Ovary (tissue), 7 donors: ENCODE measurements at regions not wholly inside any gene's neighbourhood (a gene's known extent, or its start where the extent isn't known, plus 50 kb on each side); places are given as distances from the start of the nearest gene placed in this dataset.

ENCODE experiments used
- DNase-seq, 5 donors: peaks; one replicate each; pipeline ENCODE4 v3.0.0-alpha.2; 2019 to 2020
- H3K27ac ChIP-seq, 2 donors: fragments of 200-600 bp; one replicate each; pipeline versions ENCODE4 v1.5.1 to v1.8.0; 2019 to 2022
- H3K27me3 ChIP-seq: fragments of 200-600 bp; one replicate; pipeline ENCODE4 v1.8.0; 2022
- H3K36me3 ChIP-seq: fragments of 200-600 bp; sonication (generic); one replicate; pipeline ENCODE4 v1.5.1; 2019
- H3K4me1 ChIP-seq: one replicate; pipeline ENCODE4 v1.8.1; 2013; ENCODE audit warnings: mild to moderate bottlenecking, moderate library complexity; ENCODE audit not compliant: insufficient read depth
- H3K4me3 ChIP-seq: fragments of 200-600 bp; sonication (generic); one replicate; pipeline ENCODE4 v1.5.1; 2017
- H3K9me3 ChIP-seq, 2 donors: fragments of 200-600 bp in 1 of 2; sonication (generic) in 1 of 2; one replicate each; pipeline versions ENCODE4 v1.5.1 to v1.8.1; 2013 to 2019; ENCODE audit warnings: mild to moderate bottlenecking in 1 of 2, moderate library complexity in 1 of 2
- EP300 ChIP-seq: sonication (generic); formaldehyde crosslinking; IDR thresholded peaks from one replicate; pipeline ENCODE4 v1.6.1; 2017; ENCODE audit warnings: antibody characterized with exemption
- POLR2A ChIP-seq: fragments of 450-650 bp; IDR thresholded peaks from one replicate; pipeline ENCODE4 v1.6.1; 2017; ENCODE audit warnings: antibody characterized with exemption, mild to moderate bottlenecking, moderate library complexity
- WGBS, 3 donors: extraction: QIAGEN DNeasy Blood & Tissue Kit in 1 of 3; methylation state at CpG; one replicate each; pipeline versions ENCODE4 v1.1.5 to v1.1.7; 2013 to 2017; 5-methylcytosine and 5-hydroxymethylcytosine counted together
- intact Hi-C, 4 donors: fragments of 100-400 bp; cut with DNase I; formaldehyde crosslinking; loops; one replicate each; pipeline versions ENCODE4 v1.11.0 to v1.15.1; 2022 to 2023
- TF ChIP-seq, protein P1 (sequence below), 3 donors: fragments of 450-650 bp in 2 of 3; fragments of 200-600 bp in 1 of 3; IDR thresholded peaks; one replicate each; pipeline versions ENCODE4 v1.5.1 to v1.8.0; 2016 to 2022; ENCODE audit warnings: antibody characterized with exemption in 3 of 3, mild to moderate bottlenecking in 1 of 3
- donor health status: DM: no; HTN: no; CAD: no; lungs with moderate emphysema.
- donor health status: DM: no; HTN: no; CAD: no.
- donor health status: Bipolar disorder and iron deficiency.
- donor health status: DM: no; HTN: no; CAD: no.
- donor health status: DM: yes; HTN: yes; CAD: no.

DNA sequence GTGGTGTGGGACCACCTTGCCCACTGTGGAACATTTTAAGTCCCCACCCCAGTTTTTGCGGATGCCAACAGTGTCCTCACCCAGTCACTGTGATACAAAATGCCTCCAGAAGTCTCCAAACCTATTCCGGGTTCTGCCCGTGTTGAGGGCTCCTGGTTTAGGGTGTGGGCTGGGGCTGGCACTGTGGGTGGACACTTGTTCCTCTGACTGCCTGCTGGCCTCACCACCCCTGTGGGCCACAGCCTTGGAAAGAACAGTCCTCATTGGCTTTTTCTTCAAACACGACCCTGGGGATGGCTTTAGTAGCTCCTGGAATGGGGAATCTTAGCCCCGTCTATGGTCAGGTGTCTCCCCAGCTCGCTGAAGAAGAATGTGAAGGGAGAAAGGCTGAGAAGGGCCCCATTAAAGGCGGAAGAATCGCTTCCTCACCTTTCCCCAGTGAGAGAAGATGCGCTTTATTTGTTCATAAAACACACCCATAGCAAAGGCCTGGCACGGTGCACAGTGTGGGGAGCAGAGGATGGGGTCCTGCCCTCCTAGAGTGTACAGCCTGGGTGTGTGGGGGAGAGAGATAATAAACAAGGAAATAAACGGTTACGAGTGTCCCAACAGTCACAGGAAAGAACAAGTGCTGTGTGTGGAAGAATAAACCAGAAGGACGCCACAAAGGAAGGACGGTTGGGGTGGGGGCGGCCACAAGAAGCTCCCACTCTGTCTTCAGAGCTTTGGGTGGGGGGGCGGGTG, 56.3 kb upstream of the SLC22A11 start:
- Histone ChIP-seq H3K9me3 (no peaks in the 10 kb centered on the region), H3K36me3 (no peaks in the 10 kb centered on the region), H3K27ac (no peak overlapping the region), H3K4me3 (no peak overlapping the region), H3K4me1 (no peaks in the 10 kb centered on the region), H3K27me3 (no peaks in the 10 kb centered on the region)
- no peak for TF ChIP-seq POLR2A
- TF ChIP-seq, protein P1, sequence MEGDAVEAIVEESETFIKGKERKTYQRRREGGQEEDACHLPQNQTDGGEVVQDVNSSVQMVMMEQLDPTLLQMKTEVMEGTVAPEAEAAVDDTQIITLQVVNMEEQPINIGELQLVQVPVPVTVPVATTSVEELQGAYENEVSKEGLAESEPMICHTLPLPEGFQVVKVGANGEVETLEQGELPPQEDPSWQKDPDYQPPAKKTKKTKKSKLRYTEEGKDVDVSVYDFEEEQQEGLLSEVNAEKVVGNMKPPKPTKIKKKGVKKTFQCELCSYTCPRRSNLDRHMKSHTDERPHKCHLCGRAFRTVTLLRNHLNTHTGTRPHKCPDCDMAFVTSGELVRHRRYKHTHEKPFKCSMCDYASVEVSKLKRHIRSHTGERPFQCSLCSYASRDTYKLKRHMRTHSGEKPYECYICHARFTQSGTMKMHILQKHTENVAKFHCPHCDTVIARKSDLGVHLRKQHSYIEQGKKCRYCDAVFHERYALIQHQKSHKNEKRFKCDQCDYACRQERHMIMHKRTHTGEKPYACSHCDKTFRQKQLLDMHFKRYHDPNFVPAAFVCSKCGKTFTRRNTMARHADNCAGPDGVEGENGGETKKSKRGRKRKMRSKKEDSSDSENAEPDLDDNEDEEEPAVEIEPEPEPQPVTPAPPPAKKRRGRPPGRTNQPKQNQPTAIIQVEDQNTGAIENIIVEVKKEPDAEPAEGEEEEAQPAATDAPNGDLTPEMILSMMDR (IDR thresholded peaks at IDR 0.05), result no peak
- no peak for TF ChIP-seq EP300
- WGBS, 3 donors, result 73 to 80% (median 78%) methylated on average over 16 of the region's 16 CpGs
- no peak for DNase-seq
- intact Hi-C loops, result no loop called here

DNA sequence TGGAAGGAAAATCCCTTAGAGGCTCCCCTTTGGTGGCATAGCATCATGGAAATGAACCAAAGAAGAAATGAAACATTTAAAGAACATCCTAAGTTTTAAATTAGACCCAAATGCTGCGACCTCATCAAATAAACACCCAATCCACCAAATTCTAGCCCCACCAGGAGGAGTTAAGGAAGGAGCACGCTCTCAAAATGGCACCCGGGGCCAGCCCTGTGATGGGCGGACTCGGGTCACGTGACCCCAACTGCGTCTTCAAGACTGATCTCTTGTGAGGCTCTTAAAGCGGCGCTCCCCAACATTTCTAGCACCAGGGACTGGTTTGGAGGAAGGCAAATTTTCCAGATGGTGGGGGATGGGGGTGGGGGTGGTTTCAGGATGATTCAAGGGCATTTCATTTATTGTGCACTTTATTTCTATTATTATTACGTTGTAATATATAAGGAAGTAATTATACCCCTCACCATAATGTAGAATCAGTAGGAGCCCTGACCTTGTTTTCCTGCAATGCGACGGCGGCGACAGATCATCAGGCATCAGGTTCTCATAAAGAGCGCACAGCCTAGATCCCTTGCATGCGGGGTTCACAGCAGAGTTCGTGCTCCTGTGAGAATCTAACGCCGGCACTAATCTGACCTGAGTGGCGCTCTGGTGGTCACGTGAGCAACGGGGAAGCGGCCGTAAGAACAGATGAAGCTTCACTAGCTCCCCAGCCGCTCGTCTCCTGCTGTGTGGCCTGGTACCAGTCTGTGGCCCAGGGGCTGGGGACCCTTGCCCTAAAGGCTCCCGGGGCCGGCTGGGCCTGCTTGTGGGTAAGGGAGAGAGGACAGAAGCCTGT, 55.3 kb upstream of the SLC22A11 start:
- no peaks in the 10 kb centered on the region for H3K4me1 ChIP-seq
- no peaks in the 10 kb centered on the region for H3K36me3 ChIP-seq
- no peak overlapping the region for H3K4me3 ChIP-seq
- peaks cover 0 to 6% of the 10 kb centered on the region in 2 donors for H3K9me3 ChIP-seq
- DNase-seq, result no peak
- no peaks in the 10 kb centered on the region for H3K27me3 ChIP-seq
- intact Hi-C loops, result no loop called here
- no peak for TF ChIP-seq POLR2A
- no peak for TF ChIP-seq EP300
- TF ChIP-seq, protein P1 (IDR thresholded peaks at IDR 0.05), result no peak
- H3K27ac ChIP-seq, result no peak overlapping the region
- WGBS, 3 donors, result 67 to 70% (median 68%) methylated on average over 26 to 28 of the region's 28 CpGs

DNA sequence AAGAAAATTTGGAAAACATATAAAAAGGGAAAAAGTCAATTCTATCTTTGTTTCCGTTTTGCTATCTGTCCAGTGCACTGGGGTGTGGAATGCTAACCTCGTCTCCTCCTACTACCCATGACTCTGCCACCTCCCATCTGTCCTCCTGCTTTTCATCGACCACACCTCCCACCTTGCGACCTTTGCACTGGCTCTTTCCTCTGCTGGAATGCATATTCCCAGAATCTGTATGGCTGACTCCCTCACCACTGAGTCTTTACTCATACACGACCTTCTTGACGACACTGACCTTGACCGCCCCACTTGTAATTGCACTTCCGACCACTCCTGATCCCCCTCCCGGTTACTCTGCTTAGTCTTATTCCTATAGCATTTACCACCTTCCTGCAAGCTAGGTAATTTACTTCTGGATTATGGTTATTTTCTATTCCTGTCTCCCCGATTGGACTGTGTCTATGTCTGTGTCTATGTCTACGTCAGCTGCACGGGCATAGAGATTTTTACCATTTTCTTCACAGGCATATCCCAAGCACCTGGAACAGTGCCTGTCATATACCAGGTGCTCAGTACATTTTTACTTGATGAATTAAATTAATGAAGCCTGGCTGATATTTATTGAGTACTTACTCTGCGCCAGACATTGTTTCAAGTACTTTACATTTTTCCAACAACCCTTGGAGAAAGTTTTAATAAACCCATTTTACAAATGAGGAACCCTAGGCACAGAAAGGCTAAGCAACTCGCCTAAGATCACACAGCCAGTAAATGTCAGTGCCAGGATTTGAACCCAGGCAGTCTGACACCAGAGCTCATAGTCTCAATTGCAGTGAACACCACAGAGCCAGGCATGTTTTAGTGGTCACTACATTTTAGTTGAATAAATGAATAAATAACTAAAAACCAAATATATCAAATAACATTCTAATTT, 54.0 kb upstream of the SLC22A11 start:
- no peak for DNase-seq
- no peak for TF ChIP-seq EP300
- TF ChIP-seq, protein P1 (IDR thresholded peaks at IDR 0.05), result no peak
- no peak for TF ChIP-seq POLR2A
- peaks cover 0 to 8% of the 10 kb centered on the region in 2 donors for H3K9me3 ChIP-seq
- H3K27me3 ChIP-seq, result no peaks in the 10 kb centered on the region
- H3K4me1 ChIP-seq, result no peaks in the 10 kb centered on the region
- H3K36me3 ChIP-seq, result no peaks in the 10 kb centered on the region
- no peak overlapping the region for H3K4me3 ChIP-seq
- intact Hi-C loops, result no loop called here
- 26 to 34% (median 27%) methylated on average over 14 of the region's 14 CpGs for WGBS, 3 donors
- H3K27ac ChIP-seq, result no peak overlapping the region

DNA sequence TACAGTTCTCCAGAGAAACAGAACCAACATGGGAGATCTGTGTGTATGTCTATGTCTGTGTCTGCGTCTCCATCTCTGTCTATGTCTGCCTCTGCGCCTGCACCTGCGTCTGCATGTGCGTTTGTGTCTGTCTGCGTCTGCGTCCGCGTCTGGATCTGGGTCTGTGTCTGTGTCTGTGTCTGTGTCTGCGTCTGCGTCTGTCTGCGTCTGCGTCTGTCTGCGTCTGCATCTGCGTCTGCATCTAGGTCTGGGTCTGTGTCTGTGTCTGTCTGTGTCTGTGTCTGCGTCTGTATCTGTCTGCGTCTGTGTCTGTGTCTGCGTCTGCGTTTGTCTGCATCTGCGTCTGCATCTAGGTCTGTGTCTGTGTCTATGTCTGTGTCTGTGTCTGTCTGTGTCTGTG, 53.1 kb upstream of the SLC22A11 start:
- intact Hi-C loops, result no loop called here
- H3K4me3 ChIP-seq, result no peak overlapping the region
- TF ChIP-seq POLR2A, result no peak
- TF ChIP-seq, protein P1 (IDR thresholded peaks at IDR 0.05), result no peak
- 88 to 93% (median 89%) methylated on average over 19 of the region's 19 CpGs for WGBS, 3 donors
- no peak overlapping the region for H3K27ac ChIP-seq
- no peak for DNase-seq
- H3K4me1 ChIP-seq, result no peaks in the 10 kb centered on the region
- H3K27me3 ChIP-seq, result no peaks in the 10 kb centered on the region
- peaks cover 0 to 8% of the 10 kb centered on the region in 2 donors for H3K9me3 ChIP-seq
- H3K36me3 ChIP-seq, result no peaks in the 10 kb centered on the region
